Large intestine (tissue), 3 donors: ENCODE measurements at regions not wholly inside any gene's neighbourhood (a gene's known extent, or its start where the extent isn't known, plus 50 kb on each side); places are given as distances from the start of the nearest gene placed in this dataset.
"Not testable (repeated sequence)": the region's sequence is repeated elsewhere in the genome, so short reads cannot be mapped to it uniquely, and the experiment has no call there.

Experiments
- DNase-seq, 2 donors: peaks; one replicate each; pipeline versions ENCODE4 v3.0.0 to v3.0.0-alpha.2; 2013
- H3K27ac ChIP-seq: one replicate; pipeline ENCODE4 v1.5.1; 2013; ENCODE audit warnings: low read length
- H3K27me3 ChIP-seq: 2 replicates; pipeline ENCODE4 v1.6.1; 2013; ENCODE audit warnings: low read length; ENCODE audit not compliant: control insufficient read depth, insufficient read depth
- H3K36me3 ChIP-seq: 2 replicates; pipeline ENCODE4 v1.6.1; 2013; ENCODE audit warnings: low read length; ENCODE audit not compliant: control insufficient read depth, insufficient read depth
- H3K4me1 ChIP-seq: one replicate; pipeline ENCODE4 v1.6.1; 2013; ENCODE audit warnings: low read length; ENCODE audit not compliant: control insufficient read depth, insufficient read depth
- H3K4me3 ChIP-seq: one replicate; pipeline ENCODE4 v1.5.1; 2013; ENCODE audit warnings: low read length
- H3K9me3 ChIP-seq: one replicate; pipeline ENCODE4 v1.6.1; 2013; ENCODE audit warnings: mild to moderate bottlenecking, low read depth, low read length, moderate library complexity; ENCODE audit not compliant: control insufficient read depth
- WGBS: methylation state at CpG from one replicate; pipeline ENCODE4 v1.1.5; 2013; ENCODE audit warnings: low lambda C conversion rate; ENCODE audit not compliant: insufficient coverage; 5-methylcytosine and 5-hydroxymethylcytosine counted together

DNA sequence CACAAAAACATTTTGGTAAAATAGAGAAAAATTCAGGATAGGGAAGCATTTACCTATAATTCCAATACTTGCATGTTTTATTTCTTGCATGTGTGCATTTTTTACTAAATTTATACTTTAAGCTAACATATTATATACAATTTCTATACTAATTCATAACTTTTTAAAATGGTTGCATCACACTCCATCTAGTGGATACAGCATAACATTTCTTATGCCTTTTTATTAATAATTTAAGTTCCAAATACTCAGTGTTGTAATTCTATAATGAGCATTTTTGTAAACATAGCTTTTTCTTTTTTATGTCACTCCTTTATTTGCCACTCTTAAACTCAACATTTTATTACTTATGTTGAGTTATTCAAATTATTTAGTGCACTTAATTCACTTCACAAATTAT, 477.7 kb downstream of the ZBBX start:
- no peaks in the 10 kb centered on the region for H3K9me3 ChIP-seq
- no peaks in the 10 kb centered on the region for H3K27me3 ChIP-seq
- H3K4me1 ChIP-seq, result no peaks in the 10 kb centered on the region
- H3K36me3 ChIP-seq, result no peaks in the 10 kb centered on the region
- H3K4me3 ChIP-seq, result no peak overlapping the region
- DNase-seq, result no peak
- H3K27ac ChIP-seq, result no peak overlapping the region

DNA sequence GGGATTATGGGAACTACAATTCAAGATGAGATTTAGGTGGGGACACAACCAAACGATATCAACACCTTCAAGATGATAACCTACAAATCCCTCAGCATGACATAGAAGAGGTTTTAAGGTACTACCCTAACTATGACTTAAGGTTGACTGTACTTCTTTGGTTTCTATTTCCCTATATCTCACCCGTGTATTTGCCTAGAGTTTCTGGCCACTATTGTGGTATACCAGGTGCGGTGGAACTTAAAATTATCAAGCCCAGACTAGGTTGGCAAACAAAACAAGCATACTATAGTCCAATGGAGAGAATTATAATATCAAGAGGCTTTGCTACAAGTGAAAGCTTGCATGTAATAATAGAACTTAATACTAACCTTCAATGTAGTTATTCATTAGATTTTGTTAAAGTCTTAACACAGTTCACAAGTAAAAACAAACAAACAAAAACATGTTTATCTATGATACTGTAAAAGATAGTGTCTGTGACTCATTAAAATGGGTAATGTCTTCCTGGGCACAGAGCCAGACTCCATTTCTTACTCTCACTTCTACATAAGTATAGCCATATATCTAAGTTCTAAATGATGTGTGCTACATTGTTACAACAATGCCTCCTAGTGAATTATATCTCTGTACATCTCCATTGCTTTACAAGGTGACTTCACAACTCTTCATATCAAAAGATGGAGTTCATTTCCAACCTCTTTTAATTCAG, 479.1 kb downstream of the ZBBX start:
- H3K4me1 ChIP-seq, result no peaks in the 10 kb centered on the region
- no peaks in the 10 kb centered on the region for H3K9me3 ChIP-seq
- H3K4me3 ChIP-seq, result no peak overlapping the region
- no peak overlapping the region for H3K27ac ChIP-seq
- no peak for DNase-seq
- H3K36me3 ChIP-seq, result no peaks in the 10 kb centered on the region
- WGBS, result 90% methylated on average over 2 of the region's 3 CpGs
- H3K27me3 ChIP-seq, result no peaks in the 10 kb centered on the region

DNA sequence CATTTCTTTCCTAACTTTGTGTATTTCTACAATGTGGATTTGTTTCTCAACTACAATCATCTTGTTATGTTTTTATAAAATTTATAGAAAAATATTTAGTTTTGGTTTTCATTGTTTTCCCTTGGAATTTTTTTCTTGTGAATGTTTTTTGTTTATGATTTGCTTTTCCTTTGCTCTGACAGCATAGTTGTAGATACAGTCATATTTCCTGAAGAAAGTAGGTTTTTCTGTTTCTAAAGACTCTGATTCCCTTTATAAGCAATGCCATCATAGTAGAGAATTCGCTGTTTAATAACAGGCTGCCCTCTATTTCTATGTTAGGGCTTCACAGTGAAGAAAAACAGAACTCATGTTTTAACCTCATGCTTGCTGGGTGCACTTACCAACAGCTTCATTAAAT, 482.3 kb downstream of the ZBBX start:
- WGBS, result no CpG with 5 or more reads among the region's 1 CpG
- H3K9me3 ChIP-seq, result no peaks in the 10 kb centered on the region
- DNase-seq, result no peak
- H3K36me3 ChIP-seq, result no peaks in the 10 kb centered on the region
- H3K27me3 ChIP-seq, result no peaks in the 10 kb centered on the region
- no peak overlapping the region for H3K4me3 ChIP-seq
- H3K27ac ChIP-seq, result no peak overlapping the region
- H3K4me1 ChIP-seq, result no peaks in the 10 kb centered on the region

DNA sequence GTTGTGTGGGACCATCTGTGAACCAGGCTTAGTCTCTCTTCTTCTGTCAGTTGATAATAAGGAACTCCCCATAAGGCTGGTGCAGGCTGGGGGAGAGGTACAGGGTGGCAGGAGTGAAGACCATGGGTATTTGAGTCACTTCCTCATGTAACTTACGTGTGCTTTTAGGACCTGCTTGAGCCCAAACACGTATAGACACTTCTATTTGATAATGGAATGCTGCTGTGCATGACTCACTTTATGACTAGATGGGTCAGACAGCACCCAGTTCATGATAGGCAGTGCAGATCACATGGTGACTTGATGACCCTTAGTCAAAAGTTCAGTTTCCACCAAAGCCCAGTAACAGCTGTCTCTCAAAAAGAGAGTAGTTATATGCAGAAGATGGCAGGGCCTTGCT, 490.9 kb downstream of the ZBBX start:
- no peak overlapping the region for H3K4me3 ChIP-seq
- DNase-seq, result peak; percentile 4 to 46
- no peak overlapping the region for H3K27ac ChIP-seq
- H3K36me3 ChIP-seq, result no peaks in the 10 kb centered on the region
- no peaks in the 10 kb centered on the region for H3K9me3 ChIP-seq
- WGBS, result no CpG with 5 or more reads among the region's 2 CpGs
- H3K4me1 ChIP-seq, result no peaks in the 10 kb centered on the region
- H3K27me3 ChIP-seq, result no peaks in the 10 kb centered on the region

DNA sequence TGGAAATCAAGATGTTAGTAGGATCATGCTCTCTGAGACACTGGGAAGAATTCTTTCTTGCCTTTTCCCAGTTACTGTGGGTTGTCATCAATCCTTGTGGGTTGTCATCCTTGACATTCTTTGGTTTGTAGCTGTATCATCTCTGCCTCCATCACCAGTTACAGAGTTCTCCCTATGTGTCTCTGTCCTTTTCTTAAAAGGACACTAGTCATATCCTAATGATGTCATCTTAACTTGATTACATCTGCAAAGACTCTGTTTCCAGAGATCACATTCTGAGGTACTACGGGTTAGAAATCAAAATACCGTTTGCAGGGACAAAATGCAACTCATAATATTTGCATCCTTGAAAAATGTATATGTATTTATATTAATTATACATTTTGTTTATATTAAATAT, 500.4 kb downstream of the ZBBX start:
- Histone ChIP-seq H3K9me3 (no peaks in the 10 kb centered on the region), H3K4me3 (no peak overlapping the region), H3K27ac (no peak overlapping the region), H3K27me3 (no peaks in the 10 kb centered on the region), H3K4me1 (no peaks in the 10 kb centered on the region), H3K36me3 (no peaks in the 10 kb centered on the region)
- 100% methylated on average over 2 of the region's 2 CpGs for WGBS
- no peak for DNase-seq

DNA sequence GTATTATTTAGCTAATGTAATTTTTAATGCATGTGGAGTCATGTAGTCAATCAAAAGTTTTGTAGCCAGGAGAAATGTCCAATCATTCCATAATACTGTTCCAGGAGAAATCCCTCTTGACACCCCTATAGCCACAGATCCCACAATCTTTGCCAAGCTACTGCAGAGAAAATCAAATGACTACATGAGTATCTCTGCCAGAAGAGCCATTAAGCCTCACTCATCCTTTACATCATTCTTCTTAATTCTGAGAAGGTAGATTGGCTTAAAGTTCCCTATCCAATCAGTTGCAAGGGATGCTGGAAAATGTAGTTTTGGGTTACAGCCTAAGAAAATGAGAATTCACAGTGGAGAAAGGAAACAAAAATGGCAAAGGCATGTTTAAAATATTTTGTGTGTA, 502.1 kb downstream of the ZBBX start:
- Histone ChIP-seq H3K27ac (no peak overlapping the region), H3K4me1 (no peaks in the 10 kb centered on the region), H3K36me3 (no peaks in the 10 kb centered on the region), H3K4me3 (no peak overlapping the region), H3K27me3 (no peaks in the 10 kb centered on the region), H3K9me3 (no peaks in the 10 kb centered on the region)
- no peak for DNase-seq

DNA sequence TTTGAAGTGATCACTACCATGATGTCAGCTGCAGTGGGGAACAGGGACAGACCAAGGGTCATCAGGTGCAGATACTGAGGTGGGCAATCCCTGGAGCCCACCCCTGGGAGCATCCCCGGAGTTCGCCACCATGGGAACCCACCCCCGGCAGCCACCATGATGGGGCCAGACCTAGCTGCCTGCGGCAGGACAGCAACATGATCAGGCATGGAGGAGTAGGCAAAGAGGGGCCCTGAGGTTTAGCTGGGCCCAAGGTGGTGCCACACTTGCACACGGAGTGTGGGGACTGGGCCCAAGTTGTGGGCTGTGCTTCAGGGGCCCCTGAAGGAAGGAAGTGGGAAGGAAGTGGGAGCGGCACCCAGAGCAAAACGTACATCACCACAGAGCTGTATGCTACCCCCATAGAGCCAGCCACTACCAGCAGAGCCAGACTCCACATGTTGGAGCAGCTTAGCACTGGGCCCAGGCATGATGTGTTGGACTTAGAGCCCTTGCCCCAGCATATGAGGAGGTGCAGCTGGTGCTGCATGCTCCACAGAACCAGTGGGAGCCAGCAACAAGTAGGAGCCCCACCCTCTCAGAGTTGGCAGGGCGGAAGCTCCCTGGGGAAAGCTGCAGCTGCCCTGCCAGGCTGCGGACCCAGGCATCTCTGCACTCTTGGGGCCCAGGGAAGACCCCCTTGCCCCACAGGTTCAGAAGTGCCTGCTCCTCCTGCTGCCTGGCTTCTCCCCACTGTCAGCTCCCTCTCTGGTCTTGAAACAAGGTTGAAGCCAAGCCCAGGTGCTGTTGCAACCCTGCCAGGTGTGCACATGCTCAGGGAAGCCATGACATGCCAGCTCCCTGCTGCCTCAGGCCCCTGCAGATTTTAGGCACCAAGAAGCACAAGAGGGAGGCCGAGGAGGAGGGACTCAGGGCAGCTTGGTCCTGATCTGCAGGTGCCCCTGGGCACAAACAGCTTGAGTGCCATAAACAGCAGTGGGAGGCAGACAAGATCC, 515.3 kb downstream of the ZBBX start:
- Histone ChIP-seq H3K4me1 (no peaks in the 10 kb centered on the region), H3K36me3 (no peaks in the 10 kb centered on the region), H3K9me3 (peaks cover 16% of the 10 kb centered on the region), H3K27ac (no peak overlapping the region), H3K4me3 (no peak overlapping the region), H3K27me3 (no peaks in the 10 kb centered on the region)
- no peak for DNase-seq
- WGBS, result no CpG with 5 or more reads among the region's 10 CpGs

DNA sequence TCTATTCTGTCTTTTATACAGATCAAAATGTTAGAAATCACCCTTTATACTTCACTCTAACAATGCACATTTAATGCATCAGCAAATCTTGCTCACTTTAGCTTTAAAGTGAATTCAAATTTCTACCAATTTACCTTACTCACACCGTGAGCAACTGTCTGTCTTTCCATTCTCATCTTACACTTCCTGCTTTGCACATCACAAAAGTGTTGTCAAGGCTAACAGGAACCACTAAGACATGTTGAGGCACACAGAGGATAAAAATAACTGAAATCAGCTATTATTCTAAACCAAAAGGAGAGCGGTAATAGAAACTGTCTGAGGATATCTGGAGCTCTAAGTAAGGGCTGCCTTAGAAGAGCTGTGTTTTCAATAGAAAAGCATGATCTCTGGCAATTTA, 519.9 kb downstream of the ZBBX start:
- Histone ChIP-seq H3K27me3 (no peaks in the 10 kb centered on the region), H3K4me1 (no peaks in the 10 kb centered on the region), H3K27ac (no peak overlapping the region), H3K9me3 (peaks cover 10% of the 10 kb centered on the region), H3K4me3 (no peak overlapping the region), H3K36me3 (no peaks in the 10 kb centered on the region)
- DNase-seq, result no peak
- 79% methylated on average over 2 of the region's 2 CpGs for WGBS

DNA sequence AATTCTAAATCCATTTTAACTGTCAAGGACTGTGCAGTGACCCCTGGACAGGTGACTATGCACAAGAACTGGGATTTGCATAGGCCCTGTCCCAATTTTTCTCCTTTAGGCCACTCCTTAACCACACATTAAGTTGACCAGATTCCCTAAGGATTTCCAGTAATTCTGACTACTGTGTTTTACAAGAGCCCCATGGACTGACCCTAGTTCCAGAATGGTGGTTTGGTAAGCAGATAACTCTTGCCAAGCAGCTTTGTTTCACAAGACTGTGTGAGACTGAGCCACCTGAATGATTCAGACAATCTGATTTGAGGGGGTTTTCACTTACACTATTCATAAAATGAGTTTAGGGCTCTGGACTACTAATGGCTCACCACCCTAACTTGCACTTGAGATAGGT, 535.8 kb downstream of the ZBBX start:
- H3K36me3 ChIP-seq, result no peaks in the 10 kb centered on the region
- no peak overlapping the region for H3K27ac ChIP-seq
- DNase-seq, result no peak
- no peaks in the 10 kb centered on the region for H3K27me3 ChIP-seq
- H3K9me3 ChIP-seq, result peaks cover 9% of the 10 kb centered on the region
- H3K4me1 ChIP-seq, result no peaks in the 10 kb centered on the region
- H3K4me3 ChIP-seq, result no peak overlapping the region

DNA sequence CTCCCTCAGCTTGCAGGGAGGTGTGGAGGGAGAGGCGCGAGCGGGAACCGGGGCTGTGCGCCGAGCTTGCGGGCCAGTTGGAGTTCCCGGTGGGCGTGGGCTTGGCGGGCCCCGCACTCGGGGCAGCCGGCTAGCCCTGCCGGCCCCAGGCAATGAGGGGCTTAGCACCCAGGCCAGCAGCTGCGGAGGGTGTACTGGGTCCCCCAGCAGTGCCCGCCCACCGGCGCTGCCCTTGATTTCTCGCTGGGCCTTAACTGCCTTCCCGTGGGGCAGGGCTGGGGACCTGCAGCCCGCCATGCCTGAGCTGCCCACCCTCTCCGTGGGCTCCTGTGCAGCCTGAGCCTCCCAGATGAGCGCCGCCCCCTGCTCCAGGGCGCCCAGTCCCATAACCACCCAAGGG, 537.3 kb downstream of the ZBBX start:
- not testable (repeated sequence) for H3K36me3 ChIP-seq, H3K4me1 ChIP-seq, H3K4me3 ChIP-seq, H3K9me3 ChIP-seq, DNase-seq, H3K27ac ChIP-seq, H3K27me3 ChIP-seq
- WGBS, result no CpG with 5 or more reads among the region's 25 CpGs

DNA sequence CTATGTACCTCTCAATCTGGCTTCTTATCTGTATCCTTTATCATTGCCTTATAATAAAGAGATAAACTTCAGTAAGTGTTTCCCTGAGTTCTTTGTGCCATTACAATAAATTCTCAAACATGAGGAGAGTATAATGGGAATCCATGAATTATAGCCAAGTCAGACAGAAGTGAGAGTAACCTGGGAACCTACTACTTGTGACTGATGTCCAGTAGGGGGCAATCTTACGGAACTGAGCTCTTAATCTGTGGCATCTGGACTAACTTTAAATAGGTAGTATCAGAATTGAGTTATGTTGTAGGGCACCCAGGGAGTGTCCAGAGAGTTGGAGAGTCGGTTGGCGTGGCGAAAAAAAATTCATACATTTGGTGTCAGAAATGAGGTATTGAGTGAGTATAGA, 542.6 kb downstream of the ZBBX start:
- Histone ChIP-seq H3K27ac (no peak overlapping the region), H3K4me1 (peaks cover 2% of the 10 kb centered on the region), H3K4me3 (no peak overlapping the region), H3K27me3 (no peaks in the 10 kb centered on the region), H3K36me3 (no peaks in the 10 kb centered on the region), H3K9me3 (peaks cover 3% of the 10 kb centered on the region)
- DNase-seq, result peak in 1 of 2 donors; percentile 10
- 86% methylated on average over 3 of the region's 4 CpGs for WGBS
